C4-2B (cell line): ENCODE measurements at regions not wholly inside any gene's neighbourhood (a gene's known extent, or its start where the extent isn't known, plus 50 kb on each side); places are given as distances from the start of the nearest gene placed in this dataset.

Experiments
- ZFX ChIP-seq: fragments of 450-650 bp; IDR thresholded peaks from 2 replicates; pipeline ENCODE4 v1.6.1; 2017
- TF ChIP-seq, protein P1 (sequence below): fragments of 450-650 bp; conservative IDR thresholded peaks from 2 replicates; pipeline ENCODE4 v1.5.1; 2017; ENCODE audit warnings: mild to moderate bottlenecking

DNA sequence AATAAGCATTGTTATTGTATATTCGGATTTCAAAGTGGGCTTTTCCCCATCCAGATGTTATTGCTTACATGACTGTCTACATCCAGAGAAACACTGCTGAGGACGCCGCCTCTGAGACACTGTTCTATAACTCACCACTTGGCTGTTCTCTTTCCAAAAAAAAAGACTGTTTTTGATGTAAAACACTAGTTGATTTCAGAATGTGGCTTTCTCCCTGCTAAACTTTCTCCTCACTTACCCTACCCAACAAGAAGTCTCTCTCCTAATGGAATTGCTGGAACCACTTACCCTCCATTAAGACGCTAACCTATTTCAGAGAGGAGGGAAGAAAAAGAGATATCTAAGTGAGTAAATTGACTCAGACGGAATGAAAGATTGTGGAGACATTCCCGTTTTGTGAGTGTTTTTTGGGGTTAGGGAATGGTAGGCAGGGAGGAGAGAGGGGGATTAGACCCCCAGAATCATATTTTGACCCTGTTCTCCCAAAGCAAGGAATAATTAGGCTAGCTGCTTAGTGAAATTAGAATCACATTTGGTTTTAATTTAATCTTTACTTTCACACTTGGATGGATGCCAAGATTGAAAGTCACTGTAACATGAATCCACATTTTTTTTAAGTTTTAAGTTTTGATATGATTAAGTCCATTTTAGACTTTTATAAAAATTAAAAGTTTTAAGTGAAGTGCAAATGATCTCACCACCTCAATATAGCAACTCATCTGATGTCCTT, 174.9 kb downstream of the CHIC2 start:
- TF ChIP-seq, protein P1, sequence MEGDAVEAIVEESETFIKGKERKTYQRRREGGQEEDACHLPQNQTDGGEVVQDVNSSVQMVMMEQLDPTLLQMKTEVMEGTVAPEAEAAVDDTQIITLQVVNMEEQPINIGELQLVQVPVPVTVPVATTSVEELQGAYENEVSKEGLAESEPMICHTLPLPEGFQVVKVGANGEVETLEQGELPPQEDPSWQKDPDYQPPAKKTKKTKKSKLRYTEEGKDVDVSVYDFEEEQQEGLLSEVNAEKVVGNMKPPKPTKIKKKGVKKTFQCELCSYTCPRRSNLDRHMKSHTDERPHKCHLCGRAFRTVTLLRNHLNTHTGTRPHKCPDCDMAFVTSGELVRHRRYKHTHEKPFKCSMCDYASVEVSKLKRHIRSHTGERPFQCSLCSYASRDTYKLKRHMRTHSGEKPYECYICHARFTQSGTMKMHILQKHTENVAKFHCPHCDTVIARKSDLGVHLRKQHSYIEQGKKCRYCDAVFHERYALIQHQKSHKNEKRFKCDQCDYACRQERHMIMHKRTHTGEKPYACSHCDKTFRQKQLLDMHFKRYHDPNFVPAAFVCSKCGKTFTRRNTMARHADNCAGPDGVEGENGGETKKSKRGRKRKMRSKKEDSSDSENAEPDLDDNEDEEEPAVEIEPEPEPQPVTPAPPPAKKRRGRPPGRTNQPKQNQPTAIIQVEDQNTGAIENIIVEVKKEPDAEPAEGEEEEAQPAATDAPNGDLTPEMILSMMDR: no peak
- no peak for TF ChIP-seq ZFX
